Fibroblast of lung (primary cell): ENCODE measurements at regions not wholly inside any gene's neighbourhood (a gene's known extent, or its start where the extent isn't known, plus 50 kb on each side); places are given as distances from the start of the nearest gene placed in this dataset.

Experiments used
- DNase-seq, 2 donors: peaks; one replicate each; pipeline versions ENCODE4 v3.0.0 to v3.0.0-alpha.2; 2010; ENCODE audit warnings: low read depth in 2 of 2
- H2AFZ ChIP-seq: 2 replicates; pipeline ENCODE4 v1.5.1; 2012; ENCODE audit warnings: low read length, control low read depth, inconsistent platforms
- H3K27ac ChIP-seq: 2 replicates; pipeline ENCODE4 v1.5.1; 2011; ENCODE audit warnings: low read length, control low read depth; ENCODE audit not compliant: insufficient read depth
- H3K27me3 ChIP-seq: 2 replicates; pipeline ENCODE4 v1.5.1; 2011; ENCODE audit warnings: mild to moderate bottlenecking, low read length; ENCODE audit not compliant: control insufficient read depth, insufficient read depth
- H3K36me3 ChIP-seq: 2 replicates; pipeline ENCODE4 v1.5.1; 2011; ENCODE audit warnings: low read length; ENCODE audit not compliant: control insufficient read depth, insufficient read depth
- H3K4me1 ChIP-seq: 2 replicates; pipeline ENCODE4 v1.5.1; 2011; ENCODE audit warnings: low read length; ENCODE audit not compliant: control insufficient read depth, insufficient read depth; ENCODE audit errors: extremely low read depth
- H3K4me2 ChIP-seq: 2 replicates; pipeline ENCODE4 v1.5.1; 2011; ENCODE audit warnings: low read length, control low read depth; ENCODE audit not compliant: insufficient read depth; ENCODE audit errors: extremely low read depth
- H3K4me3 ChIP-seq, 4 experiments: fragments of 200-600 bp in 1 of 4; sonication (generic) in 1 of 4; replicated peaks in 1 of 4; 2 replicates each; pipeline ENCODE4 v1.5.1; 2011 to 2016; ENCODE audit warnings: low read length in 4 of 4, low read depth in 3 of 4, mild to moderate bottlenecking in 3 of 4, control low read depth in 2 of 4, inconsistent platforms in 1 of 4, mixed read lengths in 1 of 4; ENCODE audit not compliant: insufficient read depth in 1 of 4; ENCODE audit errors: control extremely low read depth in 1 of 4
- H3K79me2 ChIP-seq: 2 replicates; pipeline ENCODE4 v1.5.1; 2012; ENCODE audit warnings: mild to moderate bottlenecking, low read length, inconsistent platforms; ENCODE audit not compliant: control insufficient read depth, insufficient read depth
- H3K9ac ChIP-seq: 2 replicates; pipeline ENCODE4 v1.5.1; 2011; ENCODE audit warnings: mild to moderate bottlenecking, low read length, control low read depth; ENCODE audit not compliant: insufficient read depth
- H3K9me3 ChIP-seq: 2 replicates; pipeline ENCODE4 v1.5.1; 2012; ENCODE audit warnings: low read depth, low read length; ENCODE audit not compliant: control insufficient read depth, insufficient read depth
- H4K20me1 ChIP-seq: 2 replicates; pipeline ENCODE4 v1.5.1; 2011; ENCODE audit warnings: low read length; ENCODE audit not compliant: control insufficient read depth, insufficient read depth; ENCODE audit errors: extremely low read depth
- CTCF ChIP-seq, 2 donors: IDR thresholded peaks in 1 of 2; conservative IDR thresholded peaks in 1 of 2; 1 replicate in 1 of 2; 2 replicates in 1 of 2; pipeline ENCODE4 v1.5.1; 2011 to 2012; ENCODE audit warnings: low read length in 2 of 2, control low read depth in 1 of 2, inconsistent platforms in 1 of 2, low read depth in 1 of 2, mild to moderate bottlenecking in 1 of 2
- EZH2 ChIP-seq: IDR thresholded peaks from 2 replicates; pipeline ENCODE4 v1.5.1; 2012; ENCODE audit warnings: low read length, control low read depth, mild to moderate bottlenecking; ENCODE audit errors: missing control alignments

GRCh38 chr11:33630936-33631748 lies 69.5 kb downstream of the C11orf91 start:
- no peak for DNase-seq
- no peak for TF ChIP-seq CTCF (conservative IDR thresholded peaks at IDR 0.05 in 1 of 2, IDR thresholded peaks at IDR 0.05 in 1 of 2; ENCODE audit: low read depth in 1 of 2, low read length in 2 of 2)
- TF ChIP-seq EZH2, result no peak
- peaks cover 11% of the 10 kb centered on the region for H3K4me1 ChIP-seq
- H3K27me3 ChIP-seq, result no peaks in the 10 kb centered on the region
- no peak overlapping the region for H2AFZ ChIP-seq
- H3K4me2 ChIP-seq, result no peak overlapping the region
- no peak overlapping the region for H3K27ac ChIP-seq
- H4K20me1 ChIP-seq, result no peaks in the 10 kb centered on the region
- H3K79me2 ChIP-seq, result no peaks in the 10 kb centered on the region
- H3K9me3 ChIP-seq, result no peaks in the 10 kb centered on the region
- no peak overlapping the region for H3K9ac ChIP-seq
- H3K4me3 ChIP-seq, result no peak overlapping the region
- H3K36me3 ChIP-seq, result no peaks in the 10 kb centered on the region

GRCh38 chr11:33624083-33624482 lies 76.5 kb downstream of the C11orf91 start:
- Histone ChIP-seq H3K36me3 (no peaks in the 10 kb centered on the region), H3K79me2 (no peaks in the 10 kb centered on the region), H3K27ac (no peak overlapping the region), H4K20me1 (no peaks in the 10 kb centered on the region), H3K4me3 (no peak overlapping the region), H3K9ac (no peak overlapping the region), H2AFZ (no peak overlapping the region), H3K27me3 (no peaks in the 10 kb centered on the region), H3K9me3 (no peaks in the 10 kb centered on the region), H3K4me1 (peaks cover 3% of the 10 kb centered on the region), H3K4me2 (no peak overlapping the region)
- DNase-seq, result peak in 1 of 2 donors; percentile 48
- TF ChIP-seq CTCF (conservative IDR thresholded peaks at IDR 0.05 in 1 of 2, IDR thresholded peaks at IDR 0.05 in 1 of 2; ENCODE audit: low read depth in 1 of 2, low read length in 2 of 2), result no peak
- no peak for TF ChIP-seq EZH2

DNA sequence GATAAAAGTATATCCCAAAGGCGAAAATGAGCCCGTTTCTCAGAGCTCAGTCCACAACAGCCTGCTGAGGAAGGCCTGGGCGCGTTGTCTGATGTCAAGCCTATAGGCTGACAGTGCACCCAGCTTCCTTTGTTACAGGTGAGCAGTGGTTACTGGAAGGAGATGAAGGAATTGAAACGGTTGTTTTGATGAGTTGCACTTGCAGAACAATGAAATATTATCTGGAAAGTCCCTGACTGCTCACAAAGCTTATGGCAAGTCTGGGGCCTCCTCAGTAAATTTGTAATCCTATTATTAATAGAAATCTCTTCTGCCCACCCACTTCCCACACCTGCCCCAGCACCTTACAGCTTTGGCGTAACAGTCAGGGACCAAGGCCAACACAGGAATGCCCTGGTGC lies 77.8 kb downstream of the C11orf91 start:
- DNase-seq, result no peak
- Histone ChIP-seq H2AFZ (no peak overlapping the region), H3K4me2 (no peak overlapping the region), H3K27me3 (no peaks in the 10 kb centered on the region), H3K36me3 (no peaks in the 10 kb centered on the region), H3K9me3 (no peaks in the 10 kb centered on the region), H3K9ac (no peak overlapping the region), H3K79me2 (no peaks in the 10 kb centered on the region), H4K20me1 (no peaks in the 10 kb centered on the region), H3K4me3 (no peak overlapping the region), H3K4me1 (peaks cover 3% of the 10 kb centered on the region), H3K27ac (no peak overlapping the region)
- TF ChIP-seq EZH2 (no peak), CTCF (conservative IDR thresholded peaks at IDR 0.05 in 1 of 2, IDR thresholded peaks at IDR 0.05 in 1 of 2; ENCODE audit: low read depth in 1 of 2, low read length in 2 of 2) (no peak)
